Breast epithelium (tissue), 3 donors: ENCODE measurements at regions not wholly inside any gene's neighbourhood (a gene's known extent, or its start where the extent isn't known, plus 50 kb on each side); places are given as distances from the start of the nearest gene placed in this dataset.

ENCODE experiments used
- POLR2A ChIP-seq: fragments of 450-650 bp; IDR thresholded peaks from one replicate; pipeline ENCODE4 v1.6.1; 2016; ENCODE audit warnings: antibody characterized with exemption, mild to moderate bottlenecking, moderate library complexity
- POLR2AphosphoS5 ChIP-seq, 3 donors: sonication (generic); formaldehyde crosslinking; IDR thresholded peaks; one replicate each; pipeline ENCODE4 v1.6.1; 2017; ENCODE audit warnings: antibody characterized with exemption in 3 of 3
- TF ChIP-seq, protein P1 (sequence below), 3 donors: fragments of 450-650 bp; IDR thresholded peaks; one replicate each; pipeline ENCODE4 v1.5.1; 2016 to 2017; ENCODE audit warnings: antibody characterized with exemption in 3 of 3, mild to moderate bottlenecking in 3 of 3, moderate library complexity in 3 of 3

DNA sequence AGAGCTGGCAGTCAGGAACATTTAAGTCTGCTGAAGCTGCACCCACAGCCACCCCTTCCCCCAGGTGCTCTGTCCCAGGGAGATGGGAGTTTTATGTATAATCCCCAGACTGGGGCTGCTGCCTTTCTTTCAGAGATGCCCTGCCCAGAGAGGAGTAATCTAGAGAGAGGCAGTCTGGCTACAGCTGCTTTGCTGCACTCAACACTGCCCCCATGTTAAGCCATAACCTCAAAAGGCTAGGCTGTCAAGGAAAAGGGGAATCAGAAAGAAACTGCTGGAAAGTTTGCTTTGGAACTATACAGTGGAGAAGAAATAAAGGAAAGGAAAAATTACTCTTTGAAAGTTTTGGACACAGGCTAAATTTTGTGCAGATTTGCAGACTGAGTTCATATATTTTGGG is 127.2 kb downstream of the MACIR start:
- TF ChIP-seq, protein P1, sequence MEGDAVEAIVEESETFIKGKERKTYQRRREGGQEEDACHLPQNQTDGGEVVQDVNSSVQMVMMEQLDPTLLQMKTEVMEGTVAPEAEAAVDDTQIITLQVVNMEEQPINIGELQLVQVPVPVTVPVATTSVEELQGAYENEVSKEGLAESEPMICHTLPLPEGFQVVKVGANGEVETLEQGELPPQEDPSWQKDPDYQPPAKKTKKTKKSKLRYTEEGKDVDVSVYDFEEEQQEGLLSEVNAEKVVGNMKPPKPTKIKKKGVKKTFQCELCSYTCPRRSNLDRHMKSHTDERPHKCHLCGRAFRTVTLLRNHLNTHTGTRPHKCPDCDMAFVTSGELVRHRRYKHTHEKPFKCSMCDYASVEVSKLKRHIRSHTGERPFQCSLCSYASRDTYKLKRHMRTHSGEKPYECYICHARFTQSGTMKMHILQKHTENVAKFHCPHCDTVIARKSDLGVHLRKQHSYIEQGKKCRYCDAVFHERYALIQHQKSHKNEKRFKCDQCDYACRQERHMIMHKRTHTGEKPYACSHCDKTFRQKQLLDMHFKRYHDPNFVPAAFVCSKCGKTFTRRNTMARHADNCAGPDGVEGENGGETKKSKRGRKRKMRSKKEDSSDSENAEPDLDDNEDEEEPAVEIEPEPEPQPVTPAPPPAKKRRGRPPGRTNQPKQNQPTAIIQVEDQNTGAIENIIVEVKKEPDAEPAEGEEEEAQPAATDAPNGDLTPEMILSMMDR (IDR thresholded peaks at IDR 0.05) = no peak
- TF ChIP-seq POLR2A = no peak
- TF ChIP-seq POLR2AphosphoS5 (IDR thresholded peaks at IDR 0.05) = no peak
